ENCODE measurements at regions not wholly inside any gene's neighbourhood (a gene's known extent, or its start where the extent isn't known, plus 50 kb on each side); places are given as distances from the start of the nearest gene placed in this dataset.
"Not testable (repeated sequence)": the region's sequence is repeated elsewhere in the genome, so short reads cannot be mapped to it uniquely, and the experiment has no call there.

DNA sequence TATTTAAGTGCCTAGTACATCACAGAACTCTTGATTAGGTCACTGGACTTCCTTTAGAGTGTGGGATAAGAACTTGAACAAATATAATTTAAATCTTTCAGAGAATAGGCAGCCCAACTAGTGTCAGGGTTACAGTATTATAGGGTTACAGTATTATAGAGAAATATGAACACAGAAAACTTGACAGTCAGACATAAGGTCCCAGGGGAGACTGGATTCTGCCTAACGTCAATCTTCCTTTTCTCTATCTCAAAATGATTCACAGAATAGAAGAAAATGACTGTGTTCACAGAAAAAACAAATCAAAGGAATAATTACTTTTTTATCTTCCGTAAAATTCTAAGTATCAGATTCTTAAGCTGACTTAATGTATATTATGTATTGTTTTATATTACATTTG lies 623.8 kb downstream of the HTR1B start:
- no peak for DNase-seq

DNA sequence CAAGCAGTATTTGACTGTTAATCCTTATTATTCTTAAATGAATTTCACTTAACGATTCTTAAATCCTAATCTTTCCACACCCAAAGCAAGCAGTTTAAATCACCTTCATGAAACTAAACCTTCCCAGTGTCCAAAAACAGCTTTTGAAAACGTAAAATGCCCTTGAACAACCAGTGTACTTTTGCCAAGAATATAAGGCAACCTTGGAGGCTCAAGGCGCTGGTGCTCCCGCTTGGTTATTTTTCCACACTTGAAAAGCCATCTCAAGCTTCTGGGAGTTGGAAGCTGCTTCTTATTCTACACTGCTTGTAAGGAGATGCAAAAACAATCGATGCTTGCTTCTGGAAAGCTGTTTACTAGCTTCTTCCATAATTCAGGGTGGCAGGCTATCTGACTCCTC lies 625.7 kb downstream of the HTR1B start:
- no peak for DNase-seq

DNA sequence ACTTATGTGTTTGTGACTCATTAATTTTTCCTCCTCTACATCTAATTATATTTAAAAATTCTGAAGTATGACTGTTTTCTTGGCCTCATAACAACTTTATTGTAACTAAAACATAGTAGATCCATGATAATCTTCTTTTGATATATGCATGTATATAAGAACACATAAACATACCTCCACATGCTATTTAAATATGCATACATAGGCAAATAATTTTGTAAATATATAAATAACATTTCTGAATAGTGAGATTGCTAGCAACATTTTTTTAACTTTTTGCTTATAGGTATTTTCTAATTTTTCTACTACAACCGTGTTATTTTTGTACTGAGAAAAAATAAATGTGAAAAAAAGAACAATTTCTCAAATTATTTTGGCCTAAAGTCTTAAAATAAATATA lies 627.6 kb downstream of the HTR1B start:
- no peak for DNase-seq

DNA sequence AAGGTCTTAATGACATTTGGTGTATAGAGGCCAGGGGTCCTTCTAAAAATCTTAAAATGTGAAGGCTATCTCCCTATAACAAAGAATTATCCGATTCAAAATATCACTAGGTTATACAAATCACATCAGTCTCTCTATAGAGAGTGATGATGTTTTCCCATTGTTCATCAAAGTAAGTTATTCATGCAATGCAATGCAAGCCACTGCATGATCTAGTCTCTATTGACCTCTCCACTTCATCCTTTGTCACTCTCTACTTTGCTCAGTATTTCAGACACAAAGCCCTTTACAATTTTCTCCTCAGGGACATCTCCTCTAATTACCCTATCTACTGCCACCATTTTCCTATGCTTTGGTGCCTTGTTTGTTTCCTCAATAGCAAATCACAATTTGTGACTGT lies 628.0 kb downstream of the HTR1B start:
- DNase-seq = no peak

DNA sequence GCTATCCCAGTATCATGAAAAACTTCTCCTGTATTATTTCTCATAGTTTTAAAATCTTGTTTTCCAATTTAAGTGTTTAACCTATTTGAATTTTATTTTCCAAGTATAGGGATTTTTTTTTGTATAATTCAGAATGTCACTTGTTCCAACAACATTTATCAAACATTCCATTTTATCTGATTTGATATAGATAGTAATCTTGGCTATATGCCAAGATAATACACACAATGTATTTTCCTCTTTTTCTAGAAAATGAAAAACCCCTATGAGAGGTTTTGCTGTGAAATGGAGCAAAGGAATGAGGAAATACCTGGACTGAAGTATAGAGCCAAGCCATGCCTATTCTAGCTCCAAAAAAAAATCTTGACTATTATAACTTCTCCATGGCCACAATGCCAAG lies 628.9 kb downstream of the HTR1B start:
- no peak for DNase-seq

DNA sequence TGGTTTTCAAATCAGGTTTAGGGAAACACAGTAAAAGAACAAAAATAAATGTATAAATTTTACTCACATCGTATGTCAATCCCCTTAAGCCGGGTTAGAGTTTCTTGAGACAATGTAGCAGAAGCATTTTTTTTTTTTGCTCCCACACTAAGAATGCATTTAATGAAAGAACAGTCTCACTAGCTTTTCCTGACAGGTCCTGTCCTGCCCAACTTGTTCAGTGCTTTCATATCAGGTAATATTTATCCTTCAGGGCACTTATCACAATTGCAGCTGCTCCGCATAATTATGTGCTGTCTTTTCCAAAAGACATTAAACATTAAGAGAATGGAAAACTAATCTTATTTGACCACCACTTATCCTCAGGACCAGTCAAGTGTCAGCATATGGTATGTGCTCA lies 632.0 kb downstream of the HTR1B start:
- DNase-seq = no peak

DNA sequence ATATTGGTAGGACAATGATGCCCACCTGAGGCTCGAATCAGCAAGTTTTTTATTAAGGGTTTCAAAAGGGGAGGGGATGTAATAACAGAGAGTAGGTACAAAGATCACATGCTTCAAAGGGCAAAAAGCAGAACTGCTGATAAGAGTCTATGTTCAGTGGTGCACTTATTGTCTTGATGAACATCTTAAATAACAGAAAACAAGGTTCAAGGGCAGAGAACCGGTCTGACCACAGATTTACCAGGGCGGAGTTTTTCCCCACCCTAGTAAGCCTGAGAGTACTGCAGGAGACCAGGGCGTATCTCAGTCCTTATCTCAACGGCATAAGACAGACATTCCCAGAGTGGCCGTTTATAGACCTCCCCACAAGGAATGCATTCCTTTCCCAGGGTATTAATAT lies 639.7 kb downstream of the HTR1B start:
- DNase-seq = not testable (repeated sequence)

DNA sequence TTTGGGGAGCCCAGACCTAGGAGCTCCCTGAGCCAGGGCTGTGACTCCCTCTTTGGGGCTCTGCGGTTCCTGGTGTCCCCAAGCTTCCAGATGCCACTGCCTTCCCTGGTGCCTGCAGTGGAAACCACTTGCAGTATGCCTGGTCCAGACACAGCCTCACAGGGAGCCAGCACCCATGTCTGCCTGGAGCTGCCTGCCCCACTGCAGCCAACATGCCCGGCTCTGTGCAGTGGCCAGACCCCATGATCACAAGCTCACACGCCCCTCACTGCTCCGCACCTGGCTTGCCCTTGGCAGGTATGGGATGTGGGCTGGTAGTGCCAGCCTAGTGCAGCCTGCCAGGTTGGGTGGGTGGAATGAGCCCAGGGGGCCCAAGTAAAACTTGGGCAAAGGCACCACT lies 644.8 kb downstream of the HTR1B start:
- no peak for DNase-seq

DNA sequence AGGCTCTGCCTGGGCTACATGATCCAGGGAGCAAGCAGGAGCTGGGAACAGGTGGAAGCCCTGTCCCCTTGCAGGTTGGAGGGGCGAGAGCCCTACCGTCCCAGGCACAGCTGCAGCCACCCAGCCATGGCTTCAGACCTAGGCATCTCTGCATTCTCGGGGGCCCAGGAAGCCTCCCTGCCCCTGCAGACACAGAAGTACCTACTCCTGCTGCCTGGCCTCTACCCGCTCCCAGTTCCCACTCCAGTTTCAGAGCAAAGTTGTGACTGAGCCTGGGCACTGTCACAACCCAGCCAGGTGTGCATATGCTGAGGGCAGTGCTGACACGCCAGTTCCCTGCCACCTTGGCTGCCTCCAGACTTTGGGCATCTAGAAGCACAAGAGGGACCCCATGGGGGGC lies 645.9 kb downstream of the HTR1B start:
- no peak for DNase-seq

DNA sequence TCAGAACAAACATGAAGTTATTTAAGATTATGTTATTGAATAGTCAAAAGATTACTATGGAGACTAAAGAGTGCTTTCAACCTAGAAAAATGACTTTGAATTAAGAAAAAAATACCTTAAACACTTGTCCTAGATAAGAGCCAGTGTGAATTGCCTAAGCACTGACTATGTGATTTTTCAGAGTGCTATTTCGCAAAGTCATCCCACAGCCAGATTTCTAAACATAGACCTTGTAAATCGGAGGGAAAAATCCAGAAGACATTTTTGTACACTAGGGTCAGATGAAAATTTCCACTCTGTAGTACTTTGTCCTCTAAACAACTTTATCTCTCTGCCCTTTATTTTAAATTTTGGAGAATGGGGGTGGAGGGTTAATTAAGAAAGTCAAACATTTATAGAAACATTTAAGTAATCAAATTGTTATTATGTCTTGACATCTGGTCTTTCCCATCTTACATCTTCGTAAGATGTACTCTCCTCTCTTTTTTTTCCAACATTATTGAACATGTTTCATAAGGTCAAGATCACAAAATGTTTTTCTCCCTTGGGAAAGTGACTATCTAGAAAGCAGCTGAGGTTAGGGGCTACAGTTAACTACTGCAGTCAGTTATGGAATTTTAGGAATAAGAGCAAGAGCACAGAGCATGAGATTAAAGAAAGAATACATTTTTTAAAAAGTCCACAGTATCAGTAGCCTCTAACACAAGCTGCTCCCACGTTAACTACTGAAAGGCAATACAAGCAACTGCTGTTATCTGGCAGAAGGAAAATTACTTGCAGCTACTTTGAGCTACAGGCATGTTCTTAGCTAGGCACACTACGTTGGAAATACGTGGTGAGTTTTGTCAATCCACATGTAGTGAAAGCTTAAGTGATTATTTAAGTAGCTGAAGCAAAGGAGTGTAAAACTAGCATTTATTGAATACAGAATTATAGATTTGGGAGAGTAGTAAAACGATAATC lies 648.5 kb downstream of the HTR1B start:
- DNase-seq = no peak

DNA sequence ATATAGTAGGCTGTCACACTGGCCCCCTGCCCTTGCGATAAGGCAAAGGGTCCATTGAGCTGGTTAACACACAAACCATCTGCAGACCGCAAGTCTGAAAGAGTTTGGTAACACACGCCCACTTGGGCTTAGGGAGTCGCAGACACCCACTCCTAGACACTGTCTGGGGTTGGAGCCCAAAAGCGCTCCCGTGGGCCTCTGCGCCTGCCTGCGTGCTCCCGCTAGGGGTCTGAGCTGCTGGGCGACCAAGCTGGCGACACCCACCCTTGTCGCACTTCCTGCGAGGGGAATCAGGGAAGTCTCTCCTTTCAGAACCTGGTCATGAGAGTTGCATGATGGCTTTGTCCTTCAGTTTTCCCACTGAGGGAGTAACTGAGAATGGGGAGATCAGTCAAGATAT lies 653.0 kb downstream of the HTR1B start:
- no peak for DNase-seq

DNA sequence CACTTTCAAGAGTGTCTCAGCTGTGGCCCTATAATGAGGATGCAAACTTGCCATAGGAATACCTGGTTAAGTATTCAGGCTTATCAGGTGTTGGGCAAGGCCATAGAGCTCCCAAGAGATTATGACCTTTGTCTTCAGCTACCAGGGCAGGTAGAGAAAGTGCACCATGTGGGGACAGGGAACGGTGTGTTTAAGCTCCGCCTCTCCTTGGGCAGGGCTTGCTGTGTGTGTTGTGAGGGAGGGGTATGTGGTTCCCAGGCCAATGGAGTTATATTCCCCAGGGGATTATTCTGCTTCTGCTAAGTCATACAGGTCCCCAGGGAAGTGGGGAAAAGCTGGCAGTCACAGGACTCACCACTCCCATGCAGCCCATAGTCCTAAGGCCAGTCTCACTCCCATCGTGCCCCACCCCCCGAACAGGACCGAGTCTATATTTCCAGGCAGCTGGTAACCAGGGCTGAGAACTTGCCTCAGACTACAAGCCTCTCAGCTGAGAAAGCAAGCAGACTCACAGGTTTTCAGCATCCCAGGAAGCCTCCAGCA lies 660.2 kb downstream of the HTR1B start:
- DNase-seq = no peak

DNA sequence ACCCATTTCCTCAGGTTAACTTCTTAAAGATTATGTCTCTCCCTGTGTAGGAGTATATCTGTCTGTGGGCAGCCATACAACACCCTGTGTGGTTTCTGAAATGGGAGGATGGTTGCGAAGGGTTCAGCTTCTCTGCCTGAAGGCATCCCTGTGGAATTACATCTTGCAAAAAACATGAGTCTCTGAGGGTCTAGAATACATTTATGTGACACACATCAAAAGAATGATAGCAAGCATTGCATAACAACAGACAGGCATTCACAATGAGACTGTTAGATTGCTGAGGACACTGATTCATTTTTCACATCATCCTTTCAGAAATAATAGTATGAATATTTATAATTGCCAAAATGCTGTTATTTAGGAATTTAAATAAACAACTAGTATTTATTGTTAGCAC lies 670.9 kb downstream of the HTR1B start:
- DNase-seq = no peak

DNA sequence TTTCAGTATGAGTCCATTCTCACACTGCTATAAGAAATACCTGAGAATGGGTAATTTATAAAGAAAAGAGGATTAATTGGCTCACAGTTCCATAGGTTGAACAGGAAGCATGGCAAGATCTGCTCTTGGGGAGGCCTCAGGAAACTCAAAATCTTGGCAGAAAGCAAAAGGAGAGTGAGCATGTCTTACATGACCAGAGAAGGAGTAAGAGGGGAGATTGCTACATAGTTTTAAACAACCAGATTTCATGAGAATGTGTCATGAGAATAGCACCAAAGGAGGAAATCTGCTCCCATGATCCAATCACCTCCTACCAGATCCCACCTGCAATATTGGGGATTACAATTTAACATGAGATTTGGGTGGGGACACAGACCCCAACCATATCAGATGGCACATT lies 672.4 kb downstream of the HTR1B start:
- DNase-seq = no peak

DNA sequence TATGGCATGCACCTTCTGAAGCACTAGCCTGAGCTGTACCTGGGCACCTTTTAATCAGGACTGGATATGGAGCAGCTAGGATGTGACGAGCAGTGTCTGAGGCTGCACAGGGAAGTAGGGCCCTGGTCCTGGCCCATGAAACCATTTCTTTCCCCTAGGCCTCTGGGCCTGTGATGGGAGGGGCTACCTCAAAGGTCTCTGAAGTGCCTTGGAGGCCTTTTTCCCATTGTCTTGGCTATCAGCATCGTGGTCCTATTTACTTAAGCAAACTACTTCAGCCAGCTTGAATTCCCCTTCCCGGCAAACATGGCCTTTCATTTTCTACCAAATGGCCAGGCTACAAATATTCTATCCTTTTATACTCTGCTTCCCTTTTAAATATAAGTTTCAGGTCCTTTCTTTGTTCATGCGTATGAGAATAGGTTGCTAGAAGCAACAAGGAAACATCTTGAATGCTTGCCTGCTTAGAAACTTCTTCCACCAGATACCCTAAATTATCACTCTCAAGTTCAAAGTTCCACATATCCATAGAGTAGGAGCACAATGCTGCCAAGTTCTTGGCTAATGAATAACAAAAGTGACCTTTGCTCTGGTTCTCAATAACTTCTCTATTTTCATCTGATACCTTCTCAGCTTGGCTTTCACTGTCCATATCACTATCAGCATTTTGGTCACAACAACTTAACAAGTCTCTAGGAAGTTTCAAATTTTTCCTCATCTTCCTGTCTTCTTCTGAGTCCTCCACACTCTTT lies 673.1 kb downstream of the HTR1B start:
- DNase-seq = no peak

DNA sequence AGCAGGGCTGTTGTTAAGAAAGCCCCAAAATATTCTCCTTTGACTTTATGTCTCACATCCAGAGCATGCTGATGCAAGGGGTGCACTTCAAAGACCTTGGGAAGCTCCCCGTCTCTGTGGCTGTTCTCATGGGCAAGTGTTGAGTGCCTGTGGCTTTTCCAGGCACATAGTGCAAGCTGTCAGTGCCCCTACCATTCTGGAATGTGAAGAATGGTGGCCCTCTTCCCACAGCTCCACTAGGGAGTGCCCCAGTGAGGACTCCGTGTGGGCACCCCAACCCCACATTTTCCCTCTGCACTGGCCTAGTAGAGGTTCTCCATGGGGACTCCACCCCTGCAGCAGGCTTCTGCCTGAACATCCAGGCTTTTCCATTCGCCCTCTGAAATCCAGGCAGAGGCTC lies 673.7 kb downstream of the HTR1B start:
- DNase-seq = no peak

DNA sequence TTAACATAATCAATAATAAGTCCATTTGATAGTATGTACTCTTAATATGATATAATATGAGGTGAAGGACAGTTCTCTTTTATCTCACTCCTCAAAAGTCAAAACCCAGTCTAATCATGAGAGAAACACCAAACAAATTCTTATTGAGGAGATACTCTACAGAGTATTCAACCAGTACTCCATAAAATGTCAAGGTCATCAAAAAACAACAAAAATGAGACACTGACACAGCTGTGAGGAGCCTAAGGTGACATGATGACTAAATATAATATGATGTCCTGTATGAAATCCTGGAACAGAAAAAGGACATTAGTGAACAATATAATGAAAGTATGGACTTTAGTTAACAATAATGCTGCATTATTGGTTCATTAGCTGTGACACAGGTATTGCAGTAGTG lies 675.1 kb downstream of the HTR1B start:
- no peak for DNase-seq

DNA sequence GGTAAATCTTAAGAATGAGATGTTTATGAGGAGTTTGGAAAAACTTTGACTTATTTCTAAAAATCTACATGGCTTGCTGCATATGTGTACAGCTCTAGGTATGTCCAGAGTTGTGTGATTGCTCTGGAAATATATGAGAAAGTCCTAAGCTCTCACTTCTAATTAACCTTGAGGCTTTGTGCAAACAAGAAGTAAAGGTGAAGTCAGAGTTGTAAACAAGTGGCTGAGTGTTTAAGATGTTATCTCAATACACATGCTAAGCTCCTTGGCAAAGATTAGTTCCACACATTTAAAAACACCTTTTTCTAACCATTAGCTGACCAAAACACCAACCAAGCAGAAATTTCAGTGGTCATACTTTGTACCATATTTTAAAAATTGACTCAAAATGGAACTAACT lies 684.2 kb downstream of the HTR1B start:
- no peak for DNase-seq

DNA sequence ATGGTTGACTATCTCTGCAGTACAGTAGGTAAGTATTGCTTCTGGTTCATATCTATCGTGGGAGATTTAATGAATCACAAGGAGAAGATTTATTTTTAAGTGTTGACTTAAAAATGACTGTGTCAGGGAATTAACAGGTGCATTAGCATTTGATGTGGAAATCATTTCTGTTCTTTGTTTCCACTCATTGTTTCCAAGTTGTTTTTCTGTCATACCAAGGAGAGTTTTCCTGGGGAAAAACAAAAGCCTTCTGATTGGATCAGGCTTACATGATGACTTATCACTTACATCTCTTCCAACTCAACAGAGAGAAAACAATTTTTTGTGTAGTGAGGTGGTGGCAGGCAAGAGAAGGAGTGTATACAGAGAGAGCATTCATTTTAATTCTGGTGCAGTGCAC lies 686.4 kb downstream of the HTR1B start:
- DNase-seq = no peak

DNA sequence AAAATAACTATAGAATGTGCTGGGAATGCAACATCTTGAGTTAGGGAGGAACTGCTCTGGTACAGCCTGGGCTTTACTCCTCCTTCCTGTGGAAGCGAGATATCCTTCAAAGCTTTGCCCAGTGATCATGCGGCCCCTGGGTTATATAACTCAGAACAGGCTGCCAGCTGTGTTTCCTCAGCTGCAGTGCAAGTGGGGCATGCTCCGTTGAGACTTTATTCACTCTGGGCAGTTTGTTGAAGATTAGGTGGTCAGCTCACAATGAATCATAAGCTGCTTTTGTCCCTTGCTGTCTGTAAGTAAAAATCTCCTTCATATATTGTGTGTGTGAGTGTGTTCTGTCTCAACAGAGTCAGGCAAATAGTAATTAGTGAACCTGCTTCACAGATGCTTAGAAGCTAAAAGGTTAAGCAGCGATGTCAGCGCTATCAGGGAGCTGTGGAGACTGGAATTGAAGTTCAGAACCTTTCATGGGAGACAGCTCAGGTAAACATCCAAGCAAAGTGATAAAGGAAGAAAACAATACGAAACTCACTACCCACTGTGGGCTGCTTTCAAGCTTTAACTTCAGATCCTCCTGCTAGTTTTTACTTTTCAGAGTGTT lies 688.4 kb downstream of the HTR1B start:
- no peak for DNase-seq

DNA sequence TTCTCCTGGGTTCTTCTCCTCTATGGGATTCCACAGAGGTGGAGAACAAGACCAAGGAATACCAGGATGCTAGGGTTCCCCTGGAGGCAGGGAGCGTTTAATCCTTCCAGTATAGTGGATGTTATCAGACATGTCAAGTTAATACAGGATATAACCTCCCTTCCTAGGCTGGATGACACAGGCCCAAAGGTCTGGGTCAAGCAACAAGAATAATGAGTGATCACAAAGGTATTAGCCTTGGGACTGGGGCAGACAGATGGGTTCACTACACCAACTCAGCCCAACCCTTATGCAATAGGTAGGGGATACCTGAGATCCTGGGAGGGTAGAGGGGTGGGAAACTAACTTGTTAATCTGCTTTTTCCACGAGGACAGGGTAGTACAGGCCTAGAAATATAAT lies 690.3 kb downstream of the HTR1B start:
- no peak for DNase-seq

DNA sequence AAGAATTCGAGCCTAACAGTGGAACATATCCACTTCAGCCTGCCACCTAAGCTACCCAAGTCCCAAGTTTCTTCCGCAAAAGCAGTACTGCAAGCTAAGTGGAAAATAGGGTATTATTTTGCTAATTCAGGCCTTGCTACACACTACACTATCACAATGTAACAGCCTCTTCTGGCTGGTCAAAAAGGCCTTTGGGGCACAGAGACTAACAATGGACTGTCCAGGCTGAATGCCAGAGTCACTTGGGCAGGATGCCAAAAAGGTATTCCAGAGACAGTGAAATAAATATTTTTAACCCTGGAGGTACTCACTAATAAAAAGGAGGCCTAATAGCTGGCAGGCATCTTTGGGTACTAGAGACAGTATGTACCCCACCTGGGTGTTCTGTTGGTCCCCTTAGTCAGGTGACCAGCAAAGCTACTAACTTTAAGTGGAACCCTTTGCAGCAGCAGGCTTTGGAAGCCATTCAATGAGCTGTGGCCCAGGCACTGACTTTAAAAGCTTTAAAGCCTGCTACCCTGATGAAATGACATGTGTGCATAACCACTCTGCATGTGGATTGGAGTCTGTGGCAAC lies 692.1 kb downstream of the HTR1B start:
- no peak for DNase-seq

DNA sequence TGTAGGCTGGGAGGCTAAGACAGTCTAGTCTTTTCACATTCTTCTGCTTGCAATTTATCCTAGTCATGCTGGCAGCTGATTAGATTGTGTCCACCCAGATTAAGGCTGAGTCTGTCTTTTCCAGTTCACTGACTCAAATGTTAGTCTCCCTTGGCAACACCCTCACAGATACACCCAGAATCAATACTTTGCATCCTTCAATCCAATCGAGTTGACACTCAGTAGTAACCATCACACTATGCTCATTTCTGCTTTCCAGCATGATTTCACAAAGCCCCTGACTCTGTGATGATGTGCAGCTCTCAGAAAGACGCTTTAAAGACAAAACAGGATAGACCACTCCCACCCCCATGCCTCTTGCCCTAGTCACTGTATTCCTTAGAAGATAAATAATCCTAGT lies 693.0 kb downstream of the HTR1B start:
- DNase-seq = no peak

Measured in right hindlimb (tissue), 1 donor.